HG02759 (cell line): ENCODE measurements at regions not wholly inside any gene's neighbourhood (a gene's known extent, or its start where the extent isn't known, plus 50 kb on each side); places are given as distances from the start of the nearest gene placed in this dataset.

Source experiments
- ATAC-seq: cut with Tn5 transposase; IDR thresholded peaks from one replicate; pipeline ENCODE4 v1.9.1; 2021; ENCODE audit warnings: mild to moderate bottlenecking, moderate library complexity; ENCODE audit not compliant: unreplicated experiment

GRCh38 chr13:90084684-90085290, 1262.7 kb upstream of the MIR17HG start:
- no peak for ATAC-seq

- ATAC-seq = no peak
These were observed 1258.4 kb upstream of the MIR17HG start for GRCh38 chr13:90089051-90089450.

GRCh38 chr13:90091611-90092010, 1255.9 kb upstream of the MIR17HG start:
- no peak for ATAC-seq

- no peak for ATAC-seq
These were observed 1253.1 kb upstream of the MIR17HG start for GRCh38 chr13:90094357-90094756.

GRCh38 chr13:90098577-90098976, 1248.9 kb upstream of the MIR17HG start:
- no peak for ATAC-seq

GRCh38 chr13:90099847-90100246, 1247.6 kb upstream of the MIR17HG start:
- ATAC-seq = no peak

- ATAC-seq = no peak
These were observed 1244.2 kb upstream of the MIR17HG start for GRCh38 chr13:90103099-90103784.

- no peak for ATAC-seq
These were observed 1242.7 kb upstream of the MIR17HG start for GRCh38 chr13:90104764-90105163.

GRCh38 chr13:90105276-90105675, 1242.2 kb upstream of the MIR17HG start:
- no peak for ATAC-seq

- ATAC-seq = no peak
These were observed 1241.5 kb upstream of the MIR17HG start for GRCh38 chr13:90105849-90106496.

GRCh38 chr13:90107661-90108060, 1239.8 kb upstream of the MIR17HG start:
- no peak for ATAC-seq

- no peak for ATAC-seq
These were observed 1238.9 kb upstream of the MIR17HG start for GRCh38 chr13:90108547-90108946.

- ATAC-seq = no peak
These were observed 1231.4 kb upstream of the MIR17HG start for GRCh38 chr13:90116121-90116520.

- no peak for ATAC-seq
These were observed 1228.9 kb upstream of the MIR17HG start for GRCh38 chr13:90118467-90119071.

GRCh38 chr13:90120026-90120425, 1227.5 kb upstream of the MIR17HG start:
- no peak for ATAC-seq

GRCh38 chr13:90121784-90122183, 1225.7 kb upstream of the MIR17HG start:
- ATAC-seq = no peak

- no peak for ATAC-seq
These were observed 1225.0 kb upstream of the MIR17HG start for GRCh38 chr13:90122531-90122930.

GRCh38 chr13:90135558-90135957, 1211.9 kb upstream of the MIR17HG start:
- ATAC-seq = no peak

- no peak for ATAC-seq
These were observed 1205.2 kb upstream of the MIR17HG start for GRCh38 chr13:90142251-90142650.

GRCh38 chr13:90154311-90154960, 1193.1 kb upstream of the MIR17HG start:
- ATAC-seq = no peak

- no peak for ATAC-seq
These were observed 1191.1 kb upstream of the MIR17HG start for GRCh38 chr13:90156390-90156789.
